T follicular helper cell (primary cell): ENCODE measurements at regions not wholly inside any gene's neighbourhood (a gene's known extent, or its start where the extent isn't known, plus 50 kb on each side); places are given as distances from the start of the nearest gene placed in this dataset.
"Not testable (repeated sequence)": the region's sequence is repeated elsewhere in the genome, so short reads cannot be mapped to it uniquely, and the experiment has no call there.

ENCODE experiments used
- DNase-seq: peaks from one replicate; pipeline ENCODE4 v3.0.0-alpha.2; 2020; ENCODE audit warnings: low read depth

DNA sequence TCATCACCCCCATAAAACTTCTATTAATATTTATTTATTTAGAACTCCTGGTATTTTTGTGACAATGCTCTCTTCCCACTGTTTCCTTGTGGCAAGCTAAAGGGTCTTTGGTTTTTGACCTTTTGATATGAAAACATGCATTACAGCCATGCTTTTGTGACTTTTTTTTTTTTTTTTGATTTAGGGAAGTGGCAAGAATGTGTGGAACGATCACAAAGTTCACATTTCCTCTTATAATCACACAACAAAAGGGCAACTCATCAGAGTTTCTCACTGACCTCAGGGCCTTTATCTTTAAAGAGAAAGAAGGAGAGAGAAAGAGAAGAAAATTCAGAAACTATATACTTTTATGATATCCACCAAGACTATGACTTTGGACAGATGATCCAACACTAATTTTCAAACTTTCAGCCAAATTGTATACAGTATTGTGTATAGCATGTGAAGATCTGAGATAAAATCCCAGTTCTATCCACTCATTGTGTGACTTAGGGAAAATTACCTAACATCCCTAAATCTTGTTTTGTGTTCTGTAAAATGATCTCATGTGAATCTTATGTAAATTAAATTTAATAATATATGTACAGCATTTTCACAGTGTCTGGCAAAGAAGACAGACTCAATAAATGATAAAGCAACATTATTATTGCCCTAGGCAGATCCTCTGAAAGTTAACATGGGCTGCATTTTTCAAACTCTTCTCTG lies 106.8 kb upstream of the MARCKS start:
- DNase-seq = no peak

DNA sequence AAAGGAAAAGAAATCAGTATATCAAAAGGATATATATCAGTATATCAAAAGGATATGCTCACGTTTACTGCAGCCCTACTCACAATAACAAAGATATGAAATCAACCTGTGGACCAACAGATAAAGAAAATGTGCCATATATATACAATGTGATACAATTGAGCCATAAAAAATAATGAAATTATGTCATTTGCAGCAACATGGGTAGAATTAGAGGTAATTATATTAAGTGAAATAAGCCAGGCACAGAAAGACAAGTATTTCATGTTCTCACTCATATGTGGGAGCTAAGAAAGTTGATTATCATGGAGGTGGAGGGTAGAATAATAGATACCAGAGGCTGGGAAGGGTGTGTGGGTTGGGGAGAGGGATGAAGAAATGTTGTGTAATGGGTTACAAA lies 102.9 kb upstream of the MARCKS start:
- no peak for DNase-seq

DNA sequence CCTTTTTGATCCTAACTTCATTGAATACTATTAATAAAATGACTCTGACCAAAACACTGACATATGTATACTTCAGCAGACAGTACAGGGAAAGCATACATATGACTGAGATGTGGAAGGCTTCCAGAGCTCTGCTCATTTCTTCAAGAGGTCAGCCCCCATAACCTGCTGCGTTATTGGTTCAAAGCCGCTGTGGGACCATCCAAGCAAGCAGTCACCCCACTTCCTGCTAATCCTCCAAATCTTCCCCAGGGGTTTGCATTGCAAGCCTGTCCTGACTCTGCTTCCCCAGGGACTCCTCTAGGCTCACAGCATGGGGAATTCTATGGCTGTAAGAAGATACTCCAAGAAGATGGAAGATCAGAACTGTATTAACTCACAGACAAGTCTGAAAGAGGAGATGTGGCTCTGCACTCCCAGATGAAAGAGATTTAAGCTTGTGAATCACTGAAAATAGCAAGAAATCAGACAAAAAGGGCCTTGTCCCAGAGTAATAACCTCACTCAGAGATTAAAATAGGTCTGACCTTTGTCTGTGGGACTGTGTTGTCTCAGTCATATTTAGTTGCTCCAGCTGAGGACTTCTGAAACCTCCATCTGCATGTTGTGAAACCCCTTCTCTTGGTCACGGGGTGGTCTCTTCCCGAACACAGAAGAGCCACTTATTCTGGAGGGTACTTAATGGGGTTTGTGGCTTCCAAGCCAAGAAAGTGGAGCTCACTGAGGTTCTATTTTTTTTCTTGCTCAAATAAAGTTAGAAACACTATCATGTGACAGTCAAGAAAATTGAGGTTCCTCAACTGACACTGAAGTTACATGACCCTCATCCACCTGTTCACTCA lies 101.5 kb upstream of the MARCKS start:
- DNase-seq = no peak

DNA sequence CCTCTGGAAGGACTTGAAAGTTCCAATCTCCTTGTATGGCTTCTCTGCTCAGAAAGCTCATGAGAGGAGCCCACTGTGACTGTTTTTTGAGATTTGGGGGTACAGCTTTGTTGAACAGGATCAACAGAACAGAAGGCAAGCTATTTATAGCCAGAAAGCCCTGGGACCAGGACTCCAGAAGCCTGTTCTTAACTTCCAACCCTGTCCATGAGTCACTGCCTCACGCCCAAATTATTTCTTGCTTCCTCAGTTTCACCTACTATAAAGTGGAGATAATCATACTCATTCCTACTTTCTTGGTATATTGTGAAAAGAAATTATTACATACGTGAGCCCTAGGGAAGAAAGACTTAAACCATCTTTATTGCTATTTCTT lies 100.9 kb upstream of the MARCKS start:
- DNase-seq = no peak

DNA sequence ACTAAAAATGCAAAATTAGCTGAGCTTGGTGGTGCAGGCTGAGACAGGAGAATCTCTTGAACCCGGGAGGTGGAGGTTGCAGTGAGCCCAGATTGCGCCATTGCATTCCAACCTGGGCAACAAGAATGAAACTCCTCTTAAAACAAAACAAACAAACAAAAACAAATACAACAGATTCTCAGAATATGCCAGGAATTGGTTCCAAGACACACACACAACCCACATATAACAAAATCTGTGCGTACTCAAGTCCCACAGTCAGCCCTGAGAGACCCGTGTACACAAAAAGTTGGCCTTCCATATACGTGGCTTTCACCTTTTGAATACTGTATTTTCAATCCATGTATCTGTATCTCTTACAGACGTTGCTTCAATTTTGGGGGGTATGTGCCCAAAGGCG lies 98.9 kb upstream of the MARCKS start:
- DNase-seq = no peak

DNA sequence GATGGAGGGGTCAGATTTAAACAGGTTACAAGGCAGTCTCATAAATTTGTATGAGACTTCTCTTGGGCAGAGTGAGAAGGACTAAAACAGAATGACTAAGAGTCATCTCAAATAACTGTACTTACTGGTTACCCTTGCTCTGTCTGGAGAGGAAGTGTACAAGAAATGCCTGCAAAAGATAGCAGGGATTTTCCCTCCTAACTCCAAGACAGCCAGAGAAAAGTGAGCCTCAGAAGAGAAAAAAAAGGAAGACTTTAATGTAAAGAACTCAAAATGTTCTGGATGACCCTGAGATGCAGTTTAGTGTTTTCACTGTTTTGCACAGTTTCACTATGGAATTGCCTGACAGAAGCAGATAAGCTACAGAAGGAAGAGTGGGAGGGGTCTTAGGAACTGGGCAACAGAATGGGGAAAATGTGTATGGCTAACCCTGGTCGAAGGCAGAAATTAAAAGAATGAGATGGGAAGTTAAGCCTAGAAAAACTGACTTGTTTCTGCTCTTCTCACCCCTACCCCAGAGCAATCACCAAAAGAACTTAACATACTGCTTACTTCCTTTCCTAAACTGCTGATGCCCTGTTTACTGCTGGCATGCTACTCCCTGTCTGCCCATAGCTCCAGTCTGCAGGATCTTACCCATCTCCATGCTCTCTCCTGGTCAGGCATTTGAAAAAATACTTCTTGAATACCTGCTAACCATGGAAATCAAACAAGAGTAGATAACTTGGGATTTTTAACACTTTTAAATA lies 98.1 kb upstream of the MARCKS start:
- DNase-seq = no peak

DNA sequence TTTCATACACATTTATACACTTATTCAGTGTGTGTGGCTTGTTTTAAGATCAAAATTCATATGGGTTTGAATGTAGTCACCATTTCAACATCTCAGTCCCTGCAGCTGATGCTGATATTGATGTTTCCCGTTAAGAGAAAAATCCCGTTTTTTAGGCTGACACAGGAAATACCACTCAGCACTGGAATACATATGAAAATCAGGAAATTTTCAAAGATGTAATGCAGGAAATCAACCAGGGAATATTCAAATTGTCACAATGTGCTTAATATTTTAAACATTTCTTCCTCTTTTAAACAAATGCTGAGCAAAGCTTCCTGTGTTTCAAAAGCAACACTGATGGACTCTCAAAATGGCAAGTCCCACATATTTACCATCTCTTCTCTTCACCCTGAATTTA lies 94.5 kb upstream of the MARCKS start:
- DNase-seq = no peak

DNA sequence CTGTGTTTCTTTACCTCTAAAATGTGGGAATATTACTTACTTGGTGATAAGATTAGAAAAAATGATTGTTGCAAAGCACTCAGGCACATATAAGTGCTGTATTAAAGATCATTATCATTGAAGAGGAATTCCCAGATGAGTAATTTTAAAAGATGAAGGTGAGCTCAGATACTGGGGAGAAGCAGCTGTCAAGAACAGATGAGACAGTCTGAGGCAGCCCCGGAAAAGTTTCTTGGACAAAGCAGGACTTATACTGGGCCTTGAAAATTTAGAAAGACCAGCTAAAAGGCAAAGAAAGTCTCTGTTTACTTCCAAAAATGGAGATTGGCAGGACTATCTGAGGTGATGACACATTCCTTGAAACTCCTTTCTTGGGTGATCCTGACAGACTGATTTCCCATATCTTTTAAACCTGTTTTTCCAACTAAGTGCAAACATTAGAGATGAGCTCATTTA lies 93.8 kb upstream of the MARCKS start:
- DNase-seq = no peak

DNA sequence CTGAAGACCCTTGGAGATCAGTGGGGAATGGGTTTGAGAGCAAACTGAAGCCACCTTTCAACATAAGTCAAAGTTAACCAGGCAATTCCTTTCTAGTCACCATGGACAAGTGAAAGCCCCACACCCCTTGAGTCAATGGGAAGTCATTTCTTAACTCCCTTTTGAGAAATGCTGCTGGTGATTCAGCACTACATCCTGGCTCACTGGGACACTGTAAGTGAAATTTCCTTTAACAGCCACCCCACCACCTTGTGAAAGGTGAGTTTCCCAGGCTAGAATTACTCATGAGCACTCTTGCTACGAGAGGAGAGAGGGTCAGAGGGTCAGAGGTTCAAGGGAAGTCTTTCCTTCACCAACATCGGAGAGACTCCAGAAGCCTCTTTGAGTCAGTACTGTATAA lies 93.3 kb upstream of the MARCKS start:
- DNase-seq = no peak

DNA sequence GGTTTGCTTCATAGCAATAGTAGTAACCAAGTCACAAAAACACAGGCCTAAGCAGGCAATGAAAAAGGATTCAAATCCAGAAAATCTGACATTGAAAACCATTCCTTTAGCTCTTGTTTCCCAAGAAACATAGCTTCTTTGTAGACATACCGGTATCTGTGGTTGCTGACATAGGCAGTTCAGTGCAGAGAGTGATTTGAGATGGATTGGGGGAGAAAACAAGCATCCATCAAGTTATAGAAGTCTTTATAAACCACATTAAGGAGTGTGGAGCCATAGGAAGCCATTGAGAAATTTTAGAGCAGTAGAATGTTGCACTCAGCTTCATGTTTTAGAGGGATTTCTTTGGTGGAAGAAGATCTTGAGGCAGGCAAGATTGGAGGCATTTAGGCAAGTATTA lies 91.2 kb upstream of the MARCKS start:
- no peak for DNase-seq

DNA sequence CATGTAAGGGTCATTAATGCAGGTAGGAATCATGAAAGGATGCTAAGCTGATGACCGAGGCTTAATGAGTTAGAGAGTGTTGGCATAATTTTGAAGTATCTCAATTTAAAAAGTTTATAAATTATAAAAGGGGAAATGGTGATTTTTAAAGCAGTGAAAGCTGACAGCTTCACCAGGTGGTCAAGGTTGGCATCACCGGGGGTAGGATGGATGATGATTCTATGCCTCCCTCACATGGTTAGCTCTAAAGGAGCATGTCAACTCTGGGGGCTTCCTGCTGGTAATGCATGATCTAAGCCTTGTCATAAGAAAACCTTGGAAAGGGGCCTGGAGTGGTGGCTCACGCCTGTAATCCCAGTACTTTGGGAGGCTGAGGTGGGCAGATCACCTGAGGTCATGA lies 89.2 kb upstream of the MARCKS start:
- no peak for DNase-seq

DNA sequence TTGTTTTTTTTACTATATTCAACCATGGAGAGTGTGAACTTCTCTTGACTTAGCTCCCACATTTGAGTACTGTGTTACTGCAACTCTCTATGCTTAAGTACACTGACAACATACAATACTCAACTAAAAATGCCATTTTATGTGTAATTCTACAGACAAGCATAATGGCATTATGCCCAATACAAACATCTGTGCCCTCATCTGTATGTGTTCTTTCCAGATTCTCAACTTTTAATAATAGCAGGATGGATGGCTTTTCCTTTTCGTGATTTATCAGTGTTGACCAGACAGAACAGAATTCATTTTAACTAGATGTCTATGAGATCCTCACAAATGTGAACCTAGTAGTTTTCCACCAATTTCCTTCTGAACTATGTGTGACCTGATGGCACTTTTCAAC lies 84.2 kb upstream of the MARCKS start:
- no peak for DNase-seq

DNA sequence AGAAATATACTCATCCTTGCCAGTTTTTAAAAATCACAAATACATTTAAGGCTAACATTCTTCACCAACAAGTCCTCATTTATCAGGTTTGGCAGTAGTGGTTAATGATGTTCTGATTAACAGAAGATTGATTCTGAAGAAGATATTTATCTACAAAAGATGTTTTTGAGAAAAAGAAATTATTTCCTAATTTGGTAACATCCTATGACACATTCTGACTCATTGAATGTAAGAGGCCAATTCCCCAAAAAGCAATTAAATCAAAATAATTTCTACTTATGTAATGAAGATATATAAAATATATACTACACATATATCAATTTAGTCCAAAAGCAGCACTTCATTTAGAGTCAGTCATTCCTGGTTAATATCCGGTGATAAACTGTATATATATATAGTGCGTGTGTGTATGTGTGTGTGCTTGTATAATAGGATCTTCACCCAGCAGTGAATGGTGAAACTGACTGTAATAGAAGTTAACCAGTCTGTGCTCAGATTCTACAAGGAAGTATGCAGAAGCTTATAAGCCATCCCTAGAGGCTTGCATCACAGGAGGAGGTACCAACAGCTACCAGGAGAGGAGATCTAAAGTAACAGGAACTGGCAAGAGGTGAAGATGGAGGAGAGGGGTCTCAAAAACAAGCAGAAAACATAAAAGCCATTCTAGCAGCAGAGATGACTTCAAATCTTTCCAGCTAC lies 82.9 kb upstream of the MARCKS start:
- no peak for DNase-seq

DNA sequence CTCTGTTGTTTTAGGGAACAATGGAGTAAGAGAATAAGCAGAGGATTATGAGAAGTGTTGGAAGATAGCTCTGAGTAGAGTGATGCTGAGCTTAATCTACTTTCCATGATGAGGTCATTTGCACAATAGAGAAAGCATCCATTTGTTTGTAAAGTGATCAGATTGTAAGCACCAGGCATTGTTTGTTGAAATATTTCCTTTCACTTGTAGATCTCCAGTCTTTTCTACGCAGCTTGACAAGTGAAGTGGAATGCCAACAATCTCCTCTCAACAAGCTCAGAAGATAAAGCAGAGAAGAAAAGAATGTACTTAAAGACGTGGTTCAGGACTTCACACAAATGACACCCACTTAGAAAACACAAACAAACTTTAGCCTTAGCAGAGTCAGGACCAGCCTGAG lies 80.1 kb upstream of the MARCKS start:
- DNase-seq = no peak

DNA sequence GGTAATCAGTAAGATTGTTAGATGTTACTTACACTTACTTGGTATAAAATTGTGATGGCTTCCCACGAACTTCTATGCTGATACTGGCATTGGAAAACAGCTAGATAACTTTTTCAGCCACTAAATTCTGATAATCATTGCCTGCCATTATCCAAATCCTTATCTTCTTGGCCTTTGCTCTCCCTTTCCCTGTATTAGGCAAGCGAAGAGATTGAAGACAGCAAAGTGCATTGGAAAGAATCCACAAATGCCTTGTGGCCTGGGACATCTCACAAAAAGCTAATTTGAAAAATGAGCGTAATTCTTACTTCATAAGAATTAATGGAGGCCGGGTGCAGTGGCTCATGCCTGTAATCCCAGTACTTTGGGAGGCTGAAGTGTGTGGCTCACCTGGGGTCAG lies 79.5 kb upstream of the MARCKS start:
- no peak for DNase-seq

DNA sequence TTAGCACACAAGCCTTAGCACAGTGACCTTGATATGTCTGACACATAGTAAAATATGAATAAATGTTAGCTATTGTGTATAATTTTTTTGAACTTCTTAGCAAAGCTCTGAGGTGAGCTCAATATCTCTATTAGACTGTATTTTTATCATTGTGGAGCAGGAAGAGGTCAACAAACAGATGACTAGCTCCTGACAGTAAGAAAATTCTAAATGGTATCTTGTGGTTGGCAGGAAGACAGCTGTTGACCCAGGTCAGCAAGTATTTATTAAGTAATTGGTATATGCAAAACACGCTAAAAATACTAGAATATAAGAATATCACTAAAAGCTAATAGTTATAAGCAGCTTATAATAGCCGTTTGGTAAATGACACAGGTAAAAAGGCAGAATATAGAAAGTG lies 77.5 kb upstream of the MARCKS start:
- DNase-seq = no peak

DNA sequence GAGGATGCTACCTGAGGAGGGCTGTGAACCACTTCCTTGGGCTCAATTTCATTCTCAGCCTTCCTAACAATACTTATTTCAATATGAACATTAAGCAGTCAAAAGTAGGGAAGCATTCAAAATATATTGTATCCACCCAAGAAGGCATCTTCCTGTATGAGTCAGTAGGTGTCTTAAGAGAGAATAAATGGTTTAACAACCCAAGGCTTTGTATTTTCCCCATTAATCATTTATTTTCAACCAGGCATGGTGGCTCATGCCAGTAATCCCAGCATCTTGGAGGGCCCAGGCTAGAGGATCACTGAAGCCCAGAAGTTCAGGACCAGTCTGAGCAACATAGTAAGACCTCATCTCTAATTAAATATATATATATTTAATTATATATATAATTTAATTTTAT lies 74.5 kb upstream of the MARCKS start:
- DNase-seq = no peak

DNA sequence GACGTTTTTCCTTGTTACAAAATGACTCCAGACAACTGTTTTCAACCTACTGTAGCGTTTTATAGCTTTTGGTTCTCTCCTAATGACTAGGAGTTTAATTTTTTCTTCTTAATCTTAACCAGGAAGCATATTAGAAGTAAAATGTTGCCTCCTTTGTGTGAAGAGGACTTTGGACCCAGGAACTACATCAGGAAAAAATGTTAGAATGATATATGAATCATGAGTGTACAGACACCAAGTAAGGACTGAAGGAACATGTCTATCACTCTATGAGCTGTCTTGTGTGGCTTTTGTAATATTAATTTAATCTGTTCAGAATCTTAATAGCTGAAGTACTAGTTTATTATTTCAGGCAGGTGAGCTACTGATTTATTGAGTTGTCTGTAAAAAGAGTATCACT lies 71.0 kb upstream of the MARCKS start:
- no peak for DNase-seq

DNA sequence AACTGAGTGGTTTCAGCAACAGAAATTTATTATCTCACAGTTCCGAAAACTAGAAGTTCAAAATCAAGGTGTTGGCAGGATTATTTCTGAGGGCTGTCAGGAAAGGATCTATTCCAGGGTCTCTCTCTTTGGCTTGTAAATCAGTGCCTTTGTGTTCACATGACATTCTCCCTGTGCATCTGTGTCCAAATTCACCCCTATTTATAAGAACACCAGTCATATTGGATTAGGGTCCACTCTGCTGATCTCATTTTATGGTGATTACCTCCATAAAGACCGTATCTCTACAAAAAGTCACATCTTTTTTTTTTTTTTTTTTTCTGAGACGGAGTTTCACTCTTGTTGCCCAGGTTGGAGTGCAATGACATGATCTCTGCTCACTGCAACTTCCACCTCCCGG lies 68.6 kb upstream of the MARCKS start:
- no peak for DNase-seq

DNA sequence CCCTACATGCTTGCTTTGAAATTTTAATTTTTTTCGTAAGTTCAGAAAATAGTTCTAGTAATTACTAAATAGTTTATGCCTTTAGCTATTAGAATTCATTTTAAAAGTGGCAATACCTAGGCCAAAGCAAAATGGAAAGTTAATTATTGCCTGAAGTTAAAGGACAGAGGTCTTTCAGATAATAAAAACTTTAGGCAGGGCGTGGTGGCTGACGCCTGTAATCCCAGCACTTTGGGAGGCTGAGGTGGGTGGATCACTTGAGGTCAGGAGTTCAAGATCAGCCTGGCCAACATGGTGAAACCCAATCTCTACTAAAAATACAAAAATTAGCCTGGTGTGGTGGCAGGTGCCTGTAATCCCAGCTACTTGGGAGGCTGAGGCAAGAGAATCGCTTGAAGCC lies 65.9 kb upstream of the MARCKS start:
- not testable (repeated sequence) for DNase-seq

DNA sequence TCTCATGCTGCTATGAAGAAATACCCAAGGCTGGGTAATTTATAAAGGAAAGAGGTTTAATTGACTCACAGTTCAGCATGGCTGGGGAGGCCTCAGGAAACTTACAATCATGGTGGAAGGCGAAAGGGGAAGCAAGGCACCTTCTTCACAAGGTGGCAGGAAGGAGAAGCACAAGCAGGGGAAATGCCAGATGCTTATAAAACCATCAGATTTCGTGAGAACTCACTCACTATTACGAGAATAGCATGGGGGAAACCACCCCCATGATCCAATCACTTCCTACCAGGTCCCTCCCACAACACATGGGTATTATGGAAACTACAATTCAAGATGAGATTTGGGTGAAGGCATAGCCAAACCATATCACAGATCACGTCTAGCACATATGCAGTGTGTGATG lies 61.8 kb upstream of the MARCKS start:
- DNase-seq = not testable (repeated sequence)

DNA sequence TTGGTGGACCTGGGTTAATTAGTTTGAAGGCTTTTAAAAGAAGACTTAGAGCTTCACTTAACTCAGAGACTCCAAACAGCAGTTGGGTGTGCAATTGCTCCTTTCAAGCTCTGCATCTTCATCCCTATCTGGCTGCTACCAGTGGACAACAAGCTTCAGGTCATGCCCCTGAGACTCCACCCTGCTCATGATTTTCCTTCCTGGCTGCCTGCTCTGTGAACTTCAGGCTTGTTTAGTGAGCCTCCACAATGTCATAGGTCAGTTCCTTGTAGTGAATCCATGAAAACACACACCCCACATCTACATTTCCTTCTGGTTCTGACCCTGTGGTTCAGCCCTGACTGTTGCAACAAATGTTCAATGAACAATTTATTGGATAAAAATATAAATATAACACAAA lies 61.1 kb upstream of the MARCKS start:
- DNase-seq = no peak
